Endothelial cell of umbilical vein (primary cell): ENCODE measurements at regions not wholly inside any gene's neighbourhood (a gene's known extent, or its start where the extent isn't known, plus 50 kb on each side); places are given as distances from the start of the nearest gene placed in this dataset.

Source experiments
- BruUV-seq: library from RNA; stranded (reverse); fragments of 400-500 nt; replicated peaks from 2 replicates; lab custom pipeline; 2021; lab: Mats Ljungman, UMichigan
- CTCF ChIA-PET: fragments of 300-600, 350-600 bp; sonication (Branson Sonifier 250); formaldehyde crosslinking; loops from one replicate; lab custom pipeline; 2021; ENCODE audit warnings: antibody characterized with exemption, inconsistent platforms; lab: Charles Lee
- POLR2A ChIA-PET: fragments of 300-600, 350-600 bp; sonication (Branson Sonifier 250); formaldehyde crosslinking; loops from one replicate; lab custom pipeline; 2021; ENCODE audit warnings: antibody characterized with exemption, inconsistent platforms; lab: Charles Lee
- DNase-seq: peaks from one replicate; pipeline ENCODE4 v3.0.0-alpha.2; 2011; ENCODE audit warnings: low read depth, low spot score
- FAIRE-seq: peaks from 2 replicates; lab custom pipeline; 2011; peaks lifted over from hg19 to GRCh38; lab: Jason Lieb, UNC
- H2AFZ ChIP-seq: 2 replicates; pipeline ENCODE4 v1.6.0; 2012; ENCODE audit warnings: low read depth, low read length, control low read depth, inconsistent platforms
- H3K27ac ChIP-seq: 2 replicates; pipeline ENCODE4 v1.5.1; 2011; ENCODE audit warnings: low read depth, mild to moderate bottlenecking, control low read depth, low read length, moderate library complexity; ENCODE audit not compliant: insufficient read depth
- H3K27me3 ChIP-seq, 2 experiments: 2 replicates each; pipeline versions ENCODE4 v1.6.0 to v1.6.1; 2011; ENCODE audit warnings: low read length in 2 of 2, mixed read lengths in 1 of 2; ENCODE audit not compliant: control insufficient read depth in 2 of 2, insufficient read depth in 2 of 2
- H3K36me3 ChIP-seq, 2 experiments: 2 replicates in 1 of 2; 3 replicates in 1 of 2; pipeline ENCODE4 v1.5.1; 2011; ENCODE audit warnings: low read length in 2 of 2, mild to moderate bottlenecking in 1 of 2, moderate library complexity in 1 of 2; ENCODE audit not compliant: control insufficient read depth in 2 of 2, insufficient read depth in 2 of 2; ENCODE audit errors: extremely low read depth in 1 of 2
- H3K4me1 ChIP-seq: 3 replicates; pipeline ENCODE4 v1.5.1; 2011; ENCODE audit warnings: mild to moderate bottlenecking, low read length; ENCODE audit not compliant: control insufficient read depth, insufficient read depth; ENCODE audit errors: extremely low read depth
- H3K4me2 ChIP-seq: 2 replicates; pipeline ENCODE4 v1.6.1; 2011; ENCODE audit warnings: low read length, control low read depth, mixed read lengths; ENCODE audit not compliant: insufficient read depth
- H3K4me3 ChIP-seq, 3 experiments: fragments of 200-600 bp in 1 of 3; sonication (generic), shearing (Covaris generic) in 1 of 3; replicated peaks in 1 of 3; 2 replicates each; pipeline ENCODE4 v1.5.1; 2011 to 2016; ENCODE audit warnings: control low read depth in 3 of 3, low read length in 3 of 3, mild to moderate bottlenecking in 2 of 3, inconsistent platforms in 1 of 3, low read depth in 1 of 3, moderate library complexity in 1 of 3; ENCODE audit not compliant: insufficient read depth in 1 of 3
- H3K79me2 ChIP-seq: 2 replicates; pipeline ENCODE4 v1.6.0; 2012; ENCODE audit warnings: low read length, inconsistent platforms; ENCODE audit not compliant: control insufficient read depth, insufficient read depth
- H3K9ac ChIP-seq: replicated peaks from 2 replicates; pipeline ENCODE3; 2011; ENCODE audit warnings: low read length, control low read depth; ENCODE audit not compliant: insufficient read depth; ENCODE audit errors: extremely low read depth
- H3K9me1 ChIP-seq: replicated peaks from 3 replicates; pipeline ENCODE4 v1.6.0; 2011; ENCODE audit warnings: mild to moderate bottlenecking, low read length; ENCODE audit not compliant: control insufficient read depth, insufficient read depth; ENCODE audit errors: extremely low read depth
- H3K9me3 ChIP-seq: replicated peaks from 2 replicates; pipeline ENCODE4 v1.5.1; 2012; ENCODE audit warnings: low read length, inconsistent platforms; ENCODE audit not compliant: control insufficient read depth, insufficient read depth
- H4K20me1 ChIP-seq: replicated peaks from 2 replicates; pipeline ENCODE3; 2011; ENCODE audit warnings: mild to moderate bottlenecking, low read length; ENCODE audit not compliant: control insufficient read depth, insufficient read depth; ENCODE audit errors: extremely low read depth
- CTCF ChIP-seq, 2 donors: IDR thresholded peaks; 1 replicate in 1 of 2; 2 replicates in 1 of 2; pipeline ENCODE4 v1.5.1; 2011; ENCODE audit warnings: low read length in 2 of 2, mild to moderate bottlenecking in 2 of 2, moderate library complexity in 2 of 2, control low read depth in 1 of 2, inconsistent platforms in 1 of 2, low read depth in 1 of 2; ENCODE audit not compliant: insufficient read depth in 1 of 2; ENCODE audit errors: extremely low read depth in 1 of 2
- EZH2 ChIP-seq: IDR thresholded peaks from 2 replicates; pipeline ENCODE4 v1.6.1; 2012; ENCODE audit warnings: borderline replicate concordance, low read depth, mild to moderate bottlenecking, moderate library complexity, low read length, inconsistent platforms; ENCODE audit not compliant: severe bottlenecking
- FOS ChIP-seq: IDR thresholded peaks from 2 replicates; pipeline ENCODE4 v1.6.1; 2011; ENCODE audit warnings: mild to moderate bottlenecking, low read length, moderate library complexity, borderline replicate concordance; ENCODE audit not compliant: insufficient read depth
- GATA2 ChIP-seq: IDR thresholded peaks from 2 replicates; pipeline ENCODE4 v1.7.0; 2011; ENCODE audit warnings: low read depth, mild to moderate bottlenecking, moderate library complexity, mixed read lengths, low read length; ENCODE audit not compliant: insufficient read length, insufficient read depth
- JUN ChIP-seq: IDR thresholded peaks from 2 replicates; pipeline ENCODE4 v1.6.1; 2011; ENCODE audit warnings: borderline replicate concordance, low read depth; ENCODE audit not compliant: insufficient read length, insufficient read depth
- MAX ChIP-seq: IDR thresholded peaks from 2 replicates; pipeline ENCODE4 v1.6.1; 2011; ENCODE audit not compliant: insufficient read depth, insufficient read length
- MYC ChIP-seq: IDR thresholded peaks from one replicate; pipeline ENCODE4 v1.6.1; 2011; ENCODE audit warnings: mild to moderate bottlenecking, low read depth, low read length
- POLR2A ChIP-seq: IDR thresholded peaks from 2 replicates; pipeline ENCODE4 v1.6.1; 2012; ENCODE audit warnings: low read depth, mild to moderate bottlenecking, control low read depth, low read length
- POLR2AphosphoS5 ChIP-seq: IDR thresholded peaks from 2 replicates; pipeline ENCODE4 v1.6.1; 2012; ENCODE audit warnings: low read depth, mild to moderate bottlenecking, control low read depth, low read length, moderate library complexity; ENCODE audit not compliant: insufficient read depth
- dilution Hi-C: fragments of 300-500 bp; cut with MboI; formaldehyde crosslinking; loops from one replicate; pipeline ENCODE4 v1.15.0; 2019; ENCODE audit warnings: low sequenced_read_pairs; ENCODE audit not compliant: extremely low pct_ligation_motif_present
- intact Hi-C: fragments of 100-400 bp; cut with micrococcal nuclease; formaldehyde crosslinking; loops from one replicate; pipeline ENCODE4 v1.10.0; 2022

- DNase-seq (no peak), FAIRE-seq (no peak)
- Histone ChIP-seq H2AFZ (no peak overlapping the region), H3K27me3 (no peaks in the 10 kb centered on the region), H3K9me1 (no peaks in the 10 kb centered on the region), H3K4me3 (no peak overlapping the region), H3K27ac (no peak overlapping the region), H3K4me2 (no peak overlapping the region), H3K9ac (no peak overlapping the region), H3K36me3 (no peaks in the 10 kb centered on the region), H4K20me1 (no peaks in the 10 kb centered on the region), H3K9me3 (no peaks in the 10 kb centered on the region), H3K79me2 (no peaks in the 10 kb centered on the region), H3K4me1 (no peaks in the 10 kb centered on the region)
- no TSS peak for BruUV-seq
- ChIA-PET POLR2A (no interaction called here), CTCF (interaction anchor here (1.2 kb wide), 1 partner anchor 12 kb away, joined by 3 read pairs; no protein-coding TSS in a partner anchor)
- intact Hi-C loops = no loop called here
- TF ChIP-seq MAX = no peak
- TF ChIP-seq CTCF (IDR thresholded peaks at IDR 0.05; ENCODE audit: extremely low read depth in 1 of 2, insufficient read depth in 1 of 2, low read depth in 1 of 2, low read length in 2 of 2) = no peak
- no peak for TF ChIP-seq JUN
- no peak for TF ChIP-seq MYC
- TF ChIP-seq POLR2A = no peak
- TF ChIP-seq GATA2 = no peak
- TF ChIP-seq FOS = no peak
- no peak for TF ChIP-seq POLR2AphosphoS5
- TF ChIP-seq EZH2 = no peak
- dilution Hi-C loops = no loop called here
Observed at GRCh38 chr6:163970846-163971564, 556.5 kb downstream of the QKI start.
